Smooth muscle cell (in vitro differentiated cells): ENCODE measurements at regions not wholly inside any gene's neighbourhood (a gene's known extent, or its start where the extent isn't known, plus 50 kb on each side); places are given as distances from the start of the nearest gene placed in this dataset.

Experiments used
- DNase-seq: peaks from one replicate; lab custom pipeline; 2025; ENCODE audit not compliant: unreplicated experiment; lab: John Stamatoyannopoulos, UW
- H2AFZ ChIP-seq: fragments of 200-600 bp; sonication (generic); 2 replicates; pipeline ENCODE4 v1.6.0; 2016; ENCODE audit warnings: antibody characterized with exemption, low read depth, mild to moderate bottlenecking
- H3F3A ChIP-seq: fragments of 200-600 bp; sonication (generic); 2 replicates; pipeline ENCODE4 v1.6.0; 2017; ENCODE audit warnings: antibody characterized with exemption, low read depth
- H3K27ac ChIP-seq: fragments of 200-600 bp; sonication (generic); 2 replicates; pipeline ENCODE4 v1.5.1; 2016; ENCODE audit warnings: low read depth, mild to moderate bottlenecking
- H3K27me3 ChIP-seq: fragments of 200-600 bp; sonication (generic); 2 replicates; pipeline ENCODE4 v1.6.1; 2016; ENCODE audit warnings: low read depth, mild to moderate bottlenecking
- H3K36me3 ChIP-seq: fragments of 200-600 bp; sonication (generic); 2 replicates; pipeline ENCODE4 v1.5.1; 2016; ENCODE audit warnings: low read depth
- H3K4me1 ChIP-seq: fragments of 200-600 bp; sonication (generic); 2 replicates; pipeline ENCODE4 v1.5.1; 2016; ENCODE audit warnings: low read depth
- H3K4me2 ChIP-seq: fragments of 200-600 bp; sonication (generic); 2 replicates; pipeline ENCODE4 v1.6.0; 2016; ENCODE audit warnings: mild to moderate bottlenecking
- H3K4me3 ChIP-seq: fragments of 200-600 bp; sonication (generic); 2 replicates; pipeline ENCODE4 v1.5.1; 2016; ENCODE audit warnings: mild to moderate bottlenecking
- H3K79me2 ChIP-seq: fragments of 200-600 bp; sonication (generic); 2 replicates; pipeline ENCODE4 v1.6.0; 2016; ENCODE audit warnings: low read depth, mild to moderate bottlenecking
- H3K9ac ChIP-seq: fragments of 200-600 bp; sonication (generic); 2 replicates; pipeline ENCODE4 v1.6.0; 2016; ENCODE audit warnings: low read depth
- H3K9me3 ChIP-seq: fragments of 200-600 bp; sonication (generic); replicated peaks from 2 replicates; pipeline ENCODE4 v1.5.1; 2016; ENCODE audit warnings: low read depth
- H4K20me1 ChIP-seq: fragments of 200-600 bp; sonication (generic); 2 replicates; pipeline ENCODE4 v1.6.0; 2016; ENCODE audit warnings: low read depth
- WGBS: methylation state at CpG from one replicate; pipeline ENCODE4 v1.1.7; 2016; ENCODE audit warnings: low lambda C conversion rate; 5-methylcytosine and 5-hydroxymethylcytosine counted together
- TF ChIP-seq, protein P1 (sequence below): fragments of 200-600 bp; sonication (generic); IDR thresholded peaks from 2 replicates; pipeline ENCODE4 v1.5.1; 2017; ENCODE audit warnings: borderline replicate concordance, mild to moderate bottlenecking, antibody characterized with exemption; ENCODE audit not compliant: insufficient read depth, poor library complexity, severe bottlenecking

DNA sequence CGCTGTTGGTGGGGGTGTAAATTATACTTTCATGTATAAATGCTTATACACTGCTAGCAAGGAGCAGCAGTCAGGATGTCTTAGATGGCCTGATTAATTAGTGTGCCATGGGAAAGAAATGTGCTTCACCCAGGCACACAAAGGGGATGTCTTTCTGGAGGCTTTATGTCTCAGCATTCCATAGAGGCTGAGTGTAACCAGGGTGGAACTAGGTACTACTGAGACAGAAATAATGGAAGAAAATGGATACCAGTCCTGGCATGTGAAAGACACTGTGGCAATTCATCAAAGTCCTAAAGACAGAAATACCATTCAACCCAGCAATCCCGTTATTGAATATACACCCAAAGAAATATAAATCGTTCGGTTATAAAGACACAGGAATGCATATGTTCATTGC is 52.5 kb downstream of the PF4 start:
- Histone ChIP-seq H3K4me3 (no peak overlapping the region), H3K27me3 (peaks cover 3% of the 10 kb centered on the region), H3K9me3 (no peaks in the 10 kb centered on the region), H3K4me2 (no peak overlapping the region), H3K79me2 (no peaks in the 10 kb centered on the region), H3F3A (no peaks in the 10 kb centered on the region), H3K9ac (no peak overlapping the region), H3K27ac (no peak overlapping the region), H3K36me3 (no peaks in the 10 kb centered on the region), H4K20me1 (no peaks in the 10 kb centered on the region), H2AFZ (no peak overlapping the region), H3K4me1 (no peaks in the 10 kb centered on the region)
- no peak for DNase-seq
- TF ChIP-seq, protein P1, sequence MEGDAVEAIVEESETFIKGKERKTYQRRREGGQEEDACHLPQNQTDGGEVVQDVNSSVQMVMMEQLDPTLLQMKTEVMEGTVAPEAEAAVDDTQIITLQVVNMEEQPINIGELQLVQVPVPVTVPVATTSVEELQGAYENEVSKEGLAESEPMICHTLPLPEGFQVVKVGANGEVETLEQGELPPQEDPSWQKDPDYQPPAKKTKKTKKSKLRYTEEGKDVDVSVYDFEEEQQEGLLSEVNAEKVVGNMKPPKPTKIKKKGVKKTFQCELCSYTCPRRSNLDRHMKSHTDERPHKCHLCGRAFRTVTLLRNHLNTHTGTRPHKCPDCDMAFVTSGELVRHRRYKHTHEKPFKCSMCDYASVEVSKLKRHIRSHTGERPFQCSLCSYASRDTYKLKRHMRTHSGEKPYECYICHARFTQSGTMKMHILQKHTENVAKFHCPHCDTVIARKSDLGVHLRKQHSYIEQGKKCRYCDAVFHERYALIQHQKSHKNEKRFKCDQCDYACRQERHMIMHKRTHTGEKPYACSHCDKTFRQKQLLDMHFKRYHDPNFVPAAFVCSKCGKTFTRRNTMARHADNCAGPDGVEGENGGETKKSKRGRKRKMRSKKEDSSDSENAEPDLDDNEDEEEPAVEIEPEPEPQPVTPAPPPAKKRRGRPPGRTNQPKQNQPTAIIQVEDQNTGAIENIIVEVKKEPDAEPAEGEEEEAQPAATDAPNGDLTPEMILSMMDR: no peak
- WGBS: 95% methylated on average over 4 of the region's 4 CpGs

DNA sequence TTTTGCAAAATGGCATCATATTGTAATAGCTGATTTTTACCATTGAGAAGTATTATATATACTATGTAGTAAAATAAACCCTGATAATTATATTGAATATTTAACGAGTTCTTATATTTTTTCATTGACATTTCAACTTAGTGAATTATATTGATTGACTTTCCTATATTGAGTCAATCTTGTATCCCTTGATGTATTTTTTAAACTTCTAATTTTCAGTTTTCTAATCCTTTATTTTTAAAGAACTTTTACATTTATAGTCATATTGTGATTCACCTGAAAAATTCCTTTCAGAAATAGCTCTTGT is 54.4 kb downstream of the CXCL1 start:
- TF ChIP-seq, protein P1: no peak
- H3K27me3 ChIP-seq: no peaks in the 10 kb centered on the region
- no peaks in the 10 kb centered on the region for H3K36me3 ChIP-seq
- H3K79me2 ChIP-seq: no peaks in the 10 kb centered on the region
- H3K9ac ChIP-seq: no peak overlapping the region
- no peak overlapping the region for H3K27ac ChIP-seq
- no peak for DNase-seq
- no peaks in the 10 kb centered on the region for H3F3A ChIP-seq
- H3K4me1 ChIP-seq: peaks cover 4% of the 10 kb centered on the region
- H3K4me3 ChIP-seq: no peak overlapping the region
- no peaks in the 10 kb centered on the region for H3K9me3 ChIP-seq
- no peak overlapping the region for H3K4me2 ChIP-seq
- 95% methylated on average over 1 of the region's 1 CpG for WGBS
- no peaks in the 10 kb centered on the region for H4K20me1 ChIP-seq
- no peak overlapping the region for H2AFZ ChIP-seq

DNA sequence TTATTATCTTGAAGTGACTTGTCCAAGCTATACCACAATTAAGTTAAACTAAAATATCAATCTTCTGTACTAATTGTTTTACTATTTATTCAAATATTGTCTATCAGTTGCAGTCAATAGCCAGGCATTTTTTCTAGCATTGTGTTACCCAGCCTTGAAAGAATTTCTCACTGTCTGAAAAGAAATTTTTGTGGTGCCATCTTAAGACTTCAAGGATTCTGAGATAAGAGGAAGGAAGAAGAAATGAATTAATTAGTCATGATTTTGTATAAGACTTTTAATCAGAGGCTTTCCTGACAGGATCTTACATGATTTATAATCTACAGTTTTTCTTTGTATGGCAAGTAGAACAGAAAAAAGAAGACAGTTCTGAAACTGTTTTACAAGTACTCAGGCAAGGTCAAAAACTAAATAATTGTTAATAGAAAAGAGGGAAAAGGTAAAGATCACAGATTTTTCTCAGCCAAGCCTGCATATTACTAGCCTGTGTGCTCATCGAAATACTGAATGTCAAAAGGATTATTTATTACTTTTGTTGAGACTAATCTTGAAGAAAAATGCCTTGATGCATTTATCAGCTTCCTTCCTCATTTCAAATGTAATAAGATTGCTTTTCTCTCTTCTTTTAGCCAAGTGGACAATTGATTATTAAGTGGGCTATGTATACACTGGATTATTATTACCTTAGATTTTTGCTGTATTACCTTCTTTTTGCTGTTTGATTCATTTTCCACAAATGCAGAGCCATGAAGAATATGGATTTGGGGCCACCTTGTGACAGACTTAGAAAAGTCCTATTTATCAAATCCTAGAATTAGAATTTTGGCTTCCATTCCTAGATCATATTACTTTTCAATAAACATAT is 53.8 kb downstream of the CXCL1 start:
- no peak for DNase-seq

More for the DNA sequence above, 53.8 kb downstream of the CXCL1 start:
- Histone ChIP-seq H3K9me3 (no peaks in the 10 kb centered on the region), H3K36me3 (no peaks in the 10 kb centered on the region), H3K4me1 (peaks cover 7% of the 10 kb centered on the region), H2AFZ (no peak overlapping the region), H3K9ac (no peak overlapping the region), H3K27ac (peak overlapping the region; percentile 28), H4K20me1 (no peaks in the 10 kb centered on the region), H3F3A (peaks cover 2% of the 10 kb centered on the region), H3K79me2 (no peaks in the 10 kb centered on the region), H3K4me2 (peak overlapping the region; percentile 60), H3K4me3 (no peak overlapping the region), H3K27me3 (no peaks in the 10 kb centered on the region)
- TF ChIP-seq, protein P1: peak; percentile 49
- 73% methylated on average over 1 of the region's 1 CpG for WGBS
